OCI-LY7 (cell line): ENCODE measurements at regions not wholly inside any gene's neighbourhood (a gene's known extent, or its start where the extent isn't known, plus 50 kb on each side); places are given as distances from the start of the nearest gene placed in this dataset.

ENCODE experiments used
- EZH2phosphoT487 ChIP-seq: fragments of 200-600 bp; sonication (generic); IDR thresholded peaks from 2 replicates; pipeline ENCODE4 v1.6.1; 2018; ENCODE audit warnings: low read depth, borderline replicate concordance, mild to moderate bottlenecking, mixed run types, antibody characterized with exemption, low read length, moderate library complexity, mixed read lengths
- TF ChIP-seq, protein P1 (sequence below): fragments of 200-600 bp; sonication (generic); conservative IDR thresholded peaks from 2 replicates; pipeline ENCODE4 v1.5.1; 2014; ENCODE audit warnings: mild to moderate bottlenecking, antibody characterized with exemption, low read length, moderate library complexity, mixed read lengths

GRCh38 chr2:53475766-53476165, 291.8 kb upstream of the CHAC2 start:
- TF ChIP-seq, protein P1, sequence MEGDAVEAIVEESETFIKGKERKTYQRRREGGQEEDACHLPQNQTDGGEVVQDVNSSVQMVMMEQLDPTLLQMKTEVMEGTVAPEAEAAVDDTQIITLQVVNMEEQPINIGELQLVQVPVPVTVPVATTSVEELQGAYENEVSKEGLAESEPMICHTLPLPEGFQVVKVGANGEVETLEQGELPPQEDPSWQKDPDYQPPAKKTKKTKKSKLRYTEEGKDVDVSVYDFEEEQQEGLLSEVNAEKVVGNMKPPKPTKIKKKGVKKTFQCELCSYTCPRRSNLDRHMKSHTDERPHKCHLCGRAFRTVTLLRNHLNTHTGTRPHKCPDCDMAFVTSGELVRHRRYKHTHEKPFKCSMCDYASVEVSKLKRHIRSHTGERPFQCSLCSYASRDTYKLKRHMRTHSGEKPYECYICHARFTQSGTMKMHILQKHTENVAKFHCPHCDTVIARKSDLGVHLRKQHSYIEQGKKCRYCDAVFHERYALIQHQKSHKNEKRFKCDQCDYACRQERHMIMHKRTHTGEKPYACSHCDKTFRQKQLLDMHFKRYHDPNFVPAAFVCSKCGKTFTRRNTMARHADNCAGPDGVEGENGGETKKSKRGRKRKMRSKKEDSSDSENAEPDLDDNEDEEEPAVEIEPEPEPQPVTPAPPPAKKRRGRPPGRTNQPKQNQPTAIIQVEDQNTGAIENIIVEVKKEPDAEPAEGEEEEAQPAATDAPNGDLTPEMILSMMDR: no peak
- TF ChIP-seq EZH2phosphoT487: no peak
